H1 (cell line): ENCODE measurements at regions not wholly inside any gene's neighbourhood (a gene's known extent, or its start where the extent isn't known, plus 50 kb on each side); places are given as distances from the start of the nearest gene placed in this dataset.

Source experiments
- CTCF ChIA-PET: fragments of 300-600 bp; sonication (Branson Sonifier 250); formaldehyde crosslinking; loops from one replicate; lab custom pipeline; 2021; ENCODE audit not compliant: partially characterized antibody; lab: Charles Lee
- POLR2A ChIA-PET: fragments of 300-600 bp; sonication (Branson Sonifier 250); formaldehyde crosslinking; loops from one replicate; lab custom pipeline; 2021; ENCODE audit warnings: inconsistent platforms; ENCODE audit not compliant: partially characterized antibody; lab: Charles Lee
- DNase-seq, 2 experiments: peaks; one replicate each; pipeline versions ENCODE4 v3.0.0 to v3.0.0-alpha.2; 2010 to 2022; ENCODE audit warnings: low spot score in 2 of 2, low read depth in 1 of 2, mixed read lengths in 1 of 2
- FAIRE-seq: peaks from 2 replicates; lab custom pipeline; 2011; peaks lifted over from hg19 to GRCh38; lab: Jason Lieb, UNC
- H2AFZ ChIP-seq: 2 replicates; pipeline ENCODE4 v1.8.1; 2012; ENCODE audit warnings: low read length, inconsistent platforms
- H2AK5ac ChIP-seq: 2 replicates; pipeline ENCODE4 v1.6.1; 2013; ENCODE audit warnings: low read depth, low read length
- H2BK120ac ChIP-seq: replicated peaks from 2 replicates; pipeline ENCODE3; 2013; ENCODE audit warnings: low read depth, low read length, inconsistent platforms
- H2BK12ac ChIP-seq: 2 replicates; pipeline ENCODE4 v1.6.1; 2013; ENCODE audit warnings: low read depth, low read length
- H2BK15ac ChIP-seq: 2 replicates; pipeline ENCODE4 v1.6.1; 2013; ENCODE audit warnings: low read length
- H2BK20ac ChIP-seq: 2 replicates; pipeline ENCODE4 v1.6.1; 2013; ENCODE audit warnings: low read length
- H2BK5ac ChIP-seq: 2 replicates; pipeline ENCODE4 v1.6.1; 2013; ENCODE audit warnings: low read depth, low read length
- H3K14ac ChIP-seq: 2 replicates; pipeline ENCODE4 v1.6.1; 2013; ENCODE audit warnings: inconsistent platforms; ENCODE audit not compliant: insufficient read length
- H3K18ac ChIP-seq: 2 replicates; pipeline ENCODE4 v1.6.1; 2013; ENCODE audit warnings: low read length; ENCODE audit errors: extremely low read depth
- H3K23ac ChIP-seq: 2 replicates; pipeline ENCODE4 v1.6.1; 2013; ENCODE audit warnings: inconsistent platforms; ENCODE audit not compliant: insufficient read length
- H3K23me2 ChIP-seq: 2 replicates; pipeline ENCODE4 v1.6.1; 2013; ENCODE audit warnings: low read depth, low read length
- H3K27ac ChIP-seq: 2 replicates; pipeline ENCODE4 v1.6.1; 2011; ENCODE audit warnings: low read depth, low read length, inconsistent platforms
- H3K27me3 ChIP-seq, 4 experiments: replicated peaks in 1 of 4; 1 replicate in 1 of 4; 2 replicates in 3 of 4; pipeline versions ENCODE4 v1.6.1 to v1.8.1; 2011 to 2013; ENCODE audit warnings: low read length in 3 of 4, mild to moderate bottlenecking in 3 of 4, inconsistent platforms in 2 of 4, mixed read lengths in 2 of 4, moderate library complexity in 1 of 4; ENCODE audit not compliant: control insufficient read depth in 3 of 4, insufficient read depth in 3 of 4; ENCODE audit errors: extremely low read depth in 1 of 4
- H3K36me3 ChIP-seq, 4 experiments: 2 replicates each; pipeline versions ENCODE4 v1.6.1 to v1.8.1; 2011 to 2013; ENCODE audit warnings: mild to moderate bottlenecking in 4 of 4, low read length in 3 of 4, moderate library complexity in 2 of 4, control low read depth in 1 of 4, inconsistent platforms in 1 of 4; ENCODE audit not compliant: insufficient read depth in 4 of 4, control insufficient read depth in 2 of 4
- H3K4ac ChIP-seq: replicated peaks from 2 replicates; pipeline ENCODE3; 2013; ENCODE audit warnings: low read length, low read depth, mixed read lengths, inconsistent platforms; ENCODE audit not compliant: insufficient read length
- H3K4me1 ChIP-seq, 4 experiments: replicated peaks in 1 of 4; 1 replicate in 1 of 4; 2 replicates in 3 of 4; pipeline versions ENCODE4 v1.6.1 to v1.8.1; 2011 to 2013; ENCODE audit warnings: low read length in 3 of 4, inconsistent platforms in 2 of 4, mixed read lengths in 1 of 4; ENCODE audit not compliant: insufficient read depth in 4 of 4, control insufficient read depth in 3 of 4
- H3K4me2 ChIP-seq, 2 experiments: 2 replicates each; pipeline versions ENCODE4 v1.6.1 to v1.8.1; 2011 to 2013; ENCODE audit warnings: low read depth in 2 of 2, low read length in 2 of 2, control low read depth in 1 of 2, inconsistent platforms in 1 of 2, mild to moderate bottlenecking in 1 of 2; ENCODE audit not compliant: insufficient read depth in 1 of 2
- H3K4me3 ChIP-seq, 4 experiments: fragments of 200-600, 300-600 bp in 1 of 4; sonication (generic), shearing (Covaris generic), sonication (Bioruptor Twin) in 1 of 4; 2 replicates each; pipeline versions ENCODE4 v1.5.1 to v1.8.1; 2011 to 2016; ENCODE audit warnings: low read length in 4 of 4, low read depth in 3 of 4, control low read depth in 2 of 4, inconsistent platforms in 2 of 4, mild to moderate bottlenecking in 2 of 4, mixed read lengths in 1 of 4, moderate library complexity in 1 of 4; ENCODE audit not compliant: insufficient read depth in 2 of 4; ENCODE audit errors: extremely low read depth in 1 of 4
- H3K56ac ChIP-seq: replicated peaks from 2 replicates; pipeline ENCODE3; 2013; ENCODE audit warnings: low read depth, mild to moderate bottlenecking, mixed read lengths, low read length, inconsistent platforms; ENCODE audit not compliant: insufficient read length
- H3K79me1 ChIP-seq: 2 replicates; pipeline ENCODE4 v1.6.1; 2013; ENCODE audit warnings: low read depth, low read length, control low read depth
- H3K79me2 ChIP-seq, 2 experiments: 2 replicates each; pipeline versions ENCODE4 v1.6.1 to v1.8.1; 2012 to 2013; ENCODE audit warnings: low read length in 2 of 2, mild to moderate bottlenecking in 2 of 2, inconsistent platforms in 1 of 2; ENCODE audit not compliant: insufficient read depth in 2 of 2, control insufficient read depth in 1 of 2
- H3K9ac ChIP-seq, 4 experiments: replicated peaks in 1 of 4; 1 replicate in 1 of 4; 2 replicates in 3 of 4; pipeline versions ENCODE4 v1.6.1 to v1.8.1; 2011 to 2013; ENCODE audit warnings: low read depth in 3 of 4, low read length in 3 of 4, control low read depth in 2 of 4, mild to moderate bottlenecking in 2 of 4, moderate library complexity in 2 of 4, inconsistent platforms in 1 of 4; ENCODE audit errors: extremely low read depth in 1 of 4
- H3K9me3 ChIP-seq, 2 experiments: 2 replicates each; pipeline versions ENCODE4 v1.6.1 to v1.8.1; 2012 to 2013; ENCODE audit warnings: mild to moderate bottlenecking in 2 of 2, moderate library complexity in 2 of 2, control low read depth in 1 of 2, inconsistent platforms in 1 of 2, low read depth in 1 of 2, low read length in 1 of 2, mixed read lengths in 1 of 2; ENCODE audit not compliant: insufficient read depth in 2 of 2
- H4K20me1 ChIP-seq, 2 experiments: replicated peaks in 1 of 2; 2 replicates each; pipeline versions ENCODE3 to v1.8.1; 2011 to 2013; ENCODE audit warnings: inconsistent platforms in 2 of 2, low read length in 2 of 2, mild to moderate bottlenecking in 1 of 2; ENCODE audit not compliant: insufficient read depth in 2 of 2, control insufficient read depth in 1 of 2
- H4K5ac ChIP-seq: 2 replicates; pipeline ENCODE4 v1.6.1; 2013; ENCODE audit warnings: low read length, low read depth, mixed read lengths, inconsistent platforms; ENCODE audit not compliant: insufficient read length
- H4K8ac ChIP-seq: 2 replicates; pipeline ENCODE4 v1.8.0; 2013; ENCODE audit warnings: mild to moderate bottlenecking, moderate library complexity, low read length, inconsistent platforms; ENCODE audit not compliant: insufficient read depth; ENCODE audit errors: extremely low read depth
- H4K91ac ChIP-seq: replicated peaks from 2 replicates; pipeline ENCODE3; 2013; ENCODE audit warnings: low read length, mixed read lengths, inconsistent platforms; ENCODE audit not compliant: insufficient read length
- CREB1 ChIP-seq: IDR thresholded peaks from 2 replicates; pipeline ENCODE4 v1.6.1; 2012; ENCODE audit warnings: inconsistent platforms
- HDAC6 ChIP-seq: IDR thresholded peaks from one replicate; pipeline ENCODE4 v1.7.1; 2012; ENCODE audit warnings: low read depth, mild to moderate bottlenecking, inconsistent platforms, low read length, moderate library complexity
- KDM1A ChIP-seq: fragments of 200-600, 300-600 bp; sonication (generic); IDR thresholded peaks from 2 replicates; pipeline ENCODE4 v1.7.1; 2016; ENCODE audit warnings: mild to moderate bottlenecking, low read length, borderline replicate concordance
- KDM4A ChIP-seq: IDR thresholded peaks from one replicate; pipeline ENCODE4 v1.7.1; 2012; ENCODE audit warnings: low read depth, mild to moderate bottlenecking, moderate library complexity, low read length, inconsistent platforms; ENCODE audit not compliant: severe bottlenecking
- RBBP5 ChIP-seq: IDR thresholded peaks from 2 replicates; pipeline ENCODE4 v1.7.1; 2012; ENCODE audit warnings: low read depth, mild to moderate bottlenecking, inconsistent platforms, low read length, moderate library complexity, borderline replicate concordance
- WGBS, 2 experiments: shearing (Covaris generic) in 1 of 2; methylation state at CpG; one replicate each; pipeline versions ENCODE4 v1.1.6 to v1.1.7; 2013 to 2015; ENCODE audit warnings: low lambda C conversion rate in 2 of 2, mixed read lengths in 2 of 2, inconsistent platforms in 1 of 2, low coverage in 1 of 2, missing lambda C conversion rate in 1 of 2; ENCODE audit not compliant: insufficient replicate concordance in 2 of 2, insufficient coverage in 1 of 2, insufficient read length in 1 of 2; ENCODE audit errors: extremely low coverage in 1 of 2, missing lambda C conversion rate in 1 of 2; 5-methylcytosine and 5-hydroxymethylcytosine counted together

DNA sequence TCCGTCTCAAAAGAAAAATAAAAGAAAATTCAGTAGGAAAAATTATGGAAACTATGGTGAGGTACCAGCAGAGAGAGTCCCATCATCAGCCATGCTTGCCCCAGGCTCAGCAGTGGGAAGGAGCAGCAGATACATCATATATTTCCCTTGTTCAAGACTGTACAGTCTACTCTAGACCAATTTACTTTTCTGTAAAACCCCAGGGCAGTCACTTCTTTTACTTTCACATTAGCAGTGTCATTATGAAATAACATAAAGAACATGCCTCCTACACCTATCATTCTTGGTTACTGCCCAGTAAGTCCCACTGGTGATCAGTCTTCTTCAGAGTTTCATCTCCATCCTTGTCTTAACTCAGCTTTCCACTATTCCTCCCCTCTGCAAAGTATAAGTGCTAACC is 1145.0 kb downstream of the MAT2B start:
- Histone ChIP-seq H3K27ac (no peak overlapping the region), H3K4me1 (no peaks in the 10 kb centered on the region), H2BK20ac (no peak overlapping the region), H3K79me1 (no peaks in the 10 kb centered on the region), H3K23me2 (no peaks in the 10 kb centered on the region), H3K9ac (no peak overlapping the region), H4K20me1 (no peaks in the 10 kb centered on the region), H2AFZ (no peak overlapping the region), H3K36me3 (no peaks in the 10 kb centered on the region), H2BK5ac (no peak overlapping the region), H4K8ac (no peak overlapping the region), H3K14ac (no peak overlapping the region), H2AK5ac (no peak overlapping the region), H3K56ac (no peak overlapping the region), H3K23ac (no peak overlapping the region), H2BK120ac (no peak overlapping the region), H2BK15ac (no peak overlapping the region), H3K4me2 (no peak overlapping the region), H3K4ac (no peak overlapping the region), H4K91ac (no peak overlapping the region), H3K4me3 (no peak overlapping the region), H3K18ac (no peak overlapping the region), H2BK12ac (no peak overlapping the region), H3K79me2 (no peaks in the 10 kb centered on the region), H4K5ac (no peak overlapping the region), H3K27me3 (no peaks in the 10 kb centered on the region), H3K9me3 (no peaks in the 10 kb centered on the region)
- no peak for DNase-seq
- no peak for FAIRE-seq
- CTCF ChIA-PET = interaction anchor here (0.7 kb wide), 1 partner anchor 110 kb away, joined by 5 read pairs; no protein-coding TSS in a partner anchor
- POLR2A ChIA-PET = no interaction called here
- TF ChIP-seq KDM4A (no peak), HDAC6 (no peak), KDM1A (no peak), CREB1 (no peak), RBBP5 (no peak)
- WGBS, 2 experiments = 75% methylated on average over 1 of the region's 1 CpG; no CpG with 5 or more reads in 1 of the 2 experiments
